GM21515 (cell line): ENCODE measurements at regions not wholly inside any gene's neighbourhood (a gene's known extent, or its start where the extent isn't known, plus 50 kb on each side); places are given as distances from the start of the nearest gene placed in this dataset.

ENCODE experiments used
- ATAC-seq: cut with Tn5 transposase; IDR thresholded peaks from one replicate; pipeline ENCODE4 v1.9.1; 2021; ENCODE audit not compliant: unreplicated experiment

- no peak for ATAC-seq
These were observed 121.5 kb downstream of the CEBPB start for GRCh38 chr20:50312002-50312681.

GRCh38 chr20:50312682-50313521, 122.3 kb downstream of the CEBPB start:
- no peak for ATAC-seq

- no peak for ATAC-seq
These were observed 122.8 kb downstream of the CEBPB start for GRCh38 chr20:50313522-50313820.

GRCh38 chr20:50313827-50314677, 123.4 kb downstream of the CEBPB start:
- no peak for ATAC-seq

- ATAC-seq, result no peak
These were observed 124.2 kb downstream of the CEBPB start for GRCh38 chr20:50314678-50315335.

GRCh38 chr20:50315586-50316551, 125.2 kb downstream of the CEBPB start:
- ATAC-seq, result no peak

GRCh38 chr20:50317116-50317515, 126.5 kb downstream of the CEBPB start:
- ATAC-seq, result no peak

GRCh38 chr20:50317609-50318008, 127.0 kb downstream of the CEBPB start:
- ATAC-seq, result no peak

- no peak for ATAC-seq
These were observed 128.1 kb downstream of the CEBPB start for GRCh38 chr20:50318710-50319109.

GRCh38 chr20:50320005-50320900, 129.6 kb downstream of the CEBPB start:
- no peak for ATAC-seq

- no peak for ATAC-seq
These were observed 130.5 kb downstream of the CEBPB start for GRCh38 chr20:50320901-50321796.

GRCh38 chr20:50321797-50322480, 131.3 kb downstream of the CEBPB start:
- no peak for ATAC-seq

- ATAC-seq, result no peak
These were observed 132.1 kb downstream of the CEBPB start for GRCh38 chr20:50322703-50323131.

GRCh38 chr20:50323209-50323608, 132.6 kb downstream of the CEBPB start:
- no peak for ATAC-seq

- no peak for ATAC-seq
These were observed 133.4 kb downstream of the CEBPB start for GRCh38 chr20:50323777-50324775.

- ATAC-seq, result no peak
These were observed 134.6 kb downstream of the CEBPB start for GRCh38 chr20:50325215-50325614.
